NB4 (cell line): ENCODE measurements at regions not wholly inside any gene's neighbourhood (a gene's known extent, or its start where the extent isn't known, plus 50 kb on each side); places are given as distances from the start of the nearest gene placed in this dataset.
A peak's percentile ranks its signal among the peaks of the same experiment; 100 is the strongest.

Experiments used
- MYC ChIP-seq: IDR thresholded peaks from 2 replicates; pipeline ENCODE4 v1.6.1; 2011; ENCODE audit warnings: low read depth, low read length
- POLR2A ChIP-seq: IDR thresholded peaks from 2 replicates; pipeline ENCODE4 v1.6.1; 2011; ENCODE audit warnings: mild to moderate bottlenecking; ENCODE audit not compliant: insufficient read length; ENCODE audit errors: extremely low read depth
- TF ChIP-seq, protein P1 (sequence below): IDR thresholded peaks from one replicate; pipeline ENCODE4 v1.5.1; 2012; ENCODE audit warnings: low read depth, low read length
- TF ChIP-seq, protein P2 (sequence below): IDR thresholded peaks from 2 replicates; pipeline ENCODE4 v1.6.1; 2011; ENCODE audit warnings: low read depth, low read length

DNA sequence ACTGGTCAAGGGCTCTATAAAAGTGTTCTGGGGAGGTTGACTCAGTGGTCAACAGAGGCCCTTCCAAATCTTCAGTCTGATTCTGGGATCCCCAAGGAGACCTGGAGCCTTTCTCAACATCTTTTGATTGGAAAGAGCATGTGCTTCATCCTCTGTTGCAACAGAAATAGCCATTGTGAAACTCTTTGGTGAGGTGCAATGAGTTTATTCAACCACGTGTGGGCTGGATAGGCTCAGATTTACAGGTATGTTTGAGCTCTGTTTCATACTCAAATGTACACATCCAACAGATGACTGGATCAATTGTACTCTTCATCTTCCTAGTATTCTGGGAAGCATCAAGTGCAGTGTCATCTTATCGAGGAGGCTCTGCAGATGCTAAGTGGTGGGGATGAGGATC, 60.5 kb downstream of the CTSL start:
- TF ChIP-seq, protein P1, sequence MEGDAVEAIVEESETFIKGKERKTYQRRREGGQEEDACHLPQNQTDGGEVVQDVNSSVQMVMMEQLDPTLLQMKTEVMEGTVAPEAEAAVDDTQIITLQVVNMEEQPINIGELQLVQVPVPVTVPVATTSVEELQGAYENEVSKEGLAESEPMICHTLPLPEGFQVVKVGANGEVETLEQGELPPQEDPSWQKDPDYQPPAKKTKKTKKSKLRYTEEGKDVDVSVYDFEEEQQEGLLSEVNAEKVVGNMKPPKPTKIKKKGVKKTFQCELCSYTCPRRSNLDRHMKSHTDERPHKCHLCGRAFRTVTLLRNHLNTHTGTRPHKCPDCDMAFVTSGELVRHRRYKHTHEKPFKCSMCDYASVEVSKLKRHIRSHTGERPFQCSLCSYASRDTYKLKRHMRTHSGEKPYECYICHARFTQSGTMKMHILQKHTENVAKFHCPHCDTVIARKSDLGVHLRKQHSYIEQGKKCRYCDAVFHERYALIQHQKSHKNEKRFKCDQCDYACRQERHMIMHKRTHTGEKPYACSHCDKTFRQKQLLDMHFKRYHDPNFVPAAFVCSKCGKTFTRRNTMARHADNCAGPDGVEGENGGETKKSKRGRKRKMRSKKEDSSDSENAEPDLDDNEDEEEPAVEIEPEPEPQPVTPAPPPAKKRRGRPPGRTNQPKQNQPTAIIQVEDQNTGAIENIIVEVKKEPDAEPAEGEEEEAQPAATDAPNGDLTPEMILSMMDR, result no peak
- TF ChIP-seq POLR2A (no peak), MYC (0 out of 2 replicates have a peak, but pooled peaks have one; percentile 25)
- TF ChIP-seq, protein P2, sequence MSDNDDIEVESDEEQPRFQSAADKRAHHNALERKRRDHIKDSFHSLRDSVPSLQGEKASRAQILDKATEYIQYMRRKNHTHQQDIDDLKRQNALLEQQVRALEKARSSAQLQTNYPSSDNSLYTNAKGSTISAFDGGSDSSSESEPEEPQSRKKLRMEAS, result 0 out of 2 replicates have a peak, but pooled peaks have one; percentile 36
